Mesothelial cell of epicardium (in vitro differentiated cells): ENCODE measurements at regions not wholly inside any gene's neighbourhood (a gene's known extent, or its start where the extent isn't known, plus 50 kb on each side); places are given as distances from the start of the nearest gene placed in this dataset.
"Not testable (repeated sequence)": the region's sequence is repeated elsewhere in the genome, so short reads cannot be mapped to it uniquely, and the experiment has no call there.

Experiments used
- DNase-seq, 2 experiments: peaks; one replicate each; pipeline ENCODE4 v3.0.0; 2021; ENCODE audit warnings: low spot score in 2 of 2; ENCODE audit not compliant: unreplicated experiment in 2 of 2
- H3K27ac Mint-ChIP-seq: 2 replicates; pipeline ENCODE4 v1.8.0; 2021; ENCODE audit warnings: mixed read lengths
- H3K27me3 Mint-ChIP-seq: 2 replicates; pipeline ENCODE4 v1.8.0; 2021; ENCODE audit warnings: low read depth, mixed read lengths
- H3K36me3 Mint-ChIP-seq: 2 replicates; pipeline ENCODE4 v1.8.0; 2021; ENCODE audit warnings: mixed read lengths
- H3K4me1 Mint-ChIP-seq: 2 replicates; pipeline ENCODE4 v1.8.0; 2021; ENCODE audit warnings: mixed read lengths
- H3K4me3 Mint-ChIP-seq: 2 replicates; pipeline ENCODE4 v1.8.0; 2021; ENCODE audit warnings: mild to moderate bottlenecking, moderate library complexity, mixed read lengths
- H3K9me3 Mint-ChIP-seq: 2 replicates; pipeline ENCODE4 v1.8.0; 2021; ENCODE audit warnings: mixed read lengths
- CTCF ChIP-seq: fragments of 200-600 bp; sonication (generic); IDR thresholded peaks from one replicate; pipeline ENCODE4 v1.5.0; 2021; ENCODE audit warnings: antibody characterized with exemption; ENCODE audit not compliant: unreplicated experiment

GRCh38 chr7:131629217-131629882 lies 72.9 kb upstream of the PODXL start:
- Mint-ChIP-seq H3K4me3 (no peak overlapping the region), H3K36me3 (no peaks in the 10 kb centered on the region), H3K4me1 (peaks cover 49% of the 10 kb centered on the region), H3K9me3 (no peaks in the 10 kb centered on the region), H3K27ac (peak overlapping the region; percentile 87), H3K27me3 (peaks cover 2% of the 10 kb centered on the region)
- no peak for DNase-seq
- no peak for TF ChIP-seq CTCF

GRCh38 chr7:131628634-131629033 lies 72.2 kb upstream of the PODXL start:
- DNase-seq = no peak
- Mint-ChIP-seq H3K36me3 (no peaks in the 10 kb centered on the region), H3K9me3 (no peaks in the 10 kb centered on the region), H3K4me1 (peaks cover 42% of the 10 kb centered on the region), H3K27me3 (peaks cover 2% of the 10 kb centered on the region), H3K4me3 (no peak overlapping the region), H3K27ac (peak overlapping the region; percentile 57)
- no peak for TF ChIP-seq CTCF

GRCh38 chr7:131627735-131628190 lies 71.3 kb upstream of the PODXL start:
- Mint-ChIP-seq H3K27me3 (peaks cover 2% of the 10 kb centered on the region), H3K27ac (no peak overlapping the region), H3K4me1 (peaks cover 36% of the 10 kb centered on the region), H3K4me3 (no peak overlapping the region), H3K36me3 (no peaks in the 10 kb centered on the region), H3K9me3 (no peaks in the 10 kb centered on the region)
- no peak for DNase-seq
- TF ChIP-seq CTCF = no peak

- peaks cover 2% of the 10 kb centered on the region for H3K27me3 Mint-ChIP-seq
- no peak overlapping the region for H3K27ac Mint-ChIP-seq
- no peak for TF ChIP-seq CTCF
- H3K36me3 Mint-ChIP-seq = no peaks in the 10 kb centered on the region
- no peak for DNase-seq
- H3K4me1 Mint-ChIP-seq = peaks cover 36% of the 10 kb centered on the region
- no peak overlapping the region for H3K4me3 Mint-ChIP-seq
- no peaks in the 10 kb centered on the region for H3K9me3 Mint-ChIP-seq
Measured at GRCh38 chr7:131626643-131627042, 70.2 kb upstream of the PODXL start.

- DNase-seq = no peak
- Mint-ChIP-seq H3K27me3 (peaks cover 2% of the 10 kb centered on the region), H3K36me3 (no peaks in the 10 kb centered on the region), H3K9me3 (no peaks in the 10 kb centered on the region), H3K4me1 (peaks cover 40% of the 10 kb centered on the region), H3K27ac (peak overlapping the region; percentile 77), H3K4me3 (no peak overlapping the region)
- TF ChIP-seq CTCF = no peak
Measured at GRCh38 chr7:131625817-131626372, 69.5 kb upstream of the PODXL start.

- not testable (repeated sequence) for H3K36me3 Mint-ChIP-seq, H3K9me3 Mint-ChIP-seq, DNase-seq, H3K4me3 Mint-ChIP-seq, H3K27me3 Mint-ChIP-seq
- H3K27ac Mint-ChIP-seq = peak overlapping the region; percentile 77
- peaks cover 42% of the 10 kb centered on the region for H3K4me1 Mint-ChIP-seq
Measured at GRCh38 chr7:131625345-131625744, 68.9 kb upstream of the PODXL start.
